Activated CD8-positive, alpha-beta memory T cell treated with anti-CD3 and anti-CD28 coated beads, Interleukin-2, amount 50 U/mL, for 4 hours (primary cell): ENCODE measurements at regions not wholly inside any gene's neighbourhood (a gene's known extent, or its start where the extent isn't known, plus 50 kb on each side); places are given as distances from the start of the nearest gene placed in this dataset.
"Not testable (repeated sequence)": the region's sequence is repeated elsewhere in the genome, so short reads cannot be mapped to it uniquely, and the experiment has no call there.

ENCODE experiments used
- DNase-seq: peaks from one replicate; pipeline ENCODE4 v3.0.0-alpha.2; 2020

- no peak for DNase-seq
These were observed 175.8 kb upstream of the ANK3 start for GRCh38 chr10:60565492-60565891.

- DNase-seq = no peak
These were observed 174.8 kb upstream of the ANK3 start for GRCh38 chr10:60564475-60564874.

- no peak for DNase-seq
These were observed 170.8 kb upstream of the ANK3 start for GRCh38 chr10:60560451-60560850.

GRCh38 chr10:60555700-60556099 is 166.0 kb upstream of the ANK3 start:
- no peak for DNase-seq

- no peak for DNase-seq
These were observed 160.0 kb upstream of the ANK3 start for GRCh38 chr10:60549686-60550085.

GRCh38 chr10:60542657-60543056 is 153.0 kb upstream of the ANK3 start:
- no peak for DNase-seq

GRCh38 chr10:60541451-60541850 is 151.8 kb upstream of the ANK3 start:
- no peak for DNase-seq

GRCh38 chr10:60537697-60538096 is 148.0 kb upstream of the ANK3 start:
- no peak for DNase-seq

GRCh38 chr10:60536529-60537114 is 146.9 kb upstream of the ANK3 start:
- no peak for DNase-seq

GRCh38 chr10:60535427-60535826 is 145.8 kb upstream of the ANK3 start:
- no peak for DNase-seq

- no peak for DNase-seq
These were observed 145.2 kb upstream of the ANK3 start for GRCh38 chr10:60534761-60535389.

GRCh38 chr10:60532696-60533468 is 143.2 kb upstream of the ANK3 start:
- DNase-seq = no peak

GRCh38 chr10:60531006-60531405 is 141.3 kb upstream of the ANK3 start:
- DNase-seq = no peak

- no peak for DNase-seq
These were observed 138.0 kb upstream of the ANK3 start for GRCh38 chr10:60527676-60528075.

GRCh38 chr10:60525716-60526585 is 136.3 kb upstream of the ANK3 start:
- no peak for DNase-seq

GRCh38 chr10:60524541-60524940 is 134.9 kb upstream of the ANK3 start:
- no peak for DNase-seq

GRCh38 chr10:60523371-60523770 is 133.7 kb upstream of the ANK3 start:
- not testable (repeated sequence) for DNase-seq

- no peak for DNase-seq
These were observed 132.9 kb upstream of the ANK3 start for GRCh38 chr10:60522617-60523016.

- no peak for DNase-seq
These were observed 132.3 kb upstream of the ANK3 start for GRCh38 chr10:60521974-60522405.

- DNase-seq = no peak
These were observed 129.1 kb upstream of the ANK3 start for GRCh38 chr10:60518745-60519144.

- DNase-seq = no peak
These were observed 128.1 kb upstream of the ANK3 start for GRCh38 chr10:60517805-60518204.

GRCh38 chr10:60513281-60513680 is 123.6 kb upstream of the ANK3 start:
- no peak for DNase-seq
